Cardiac muscle cell (in vitro differentiated cells and primary cell): ENCODE measurements at regions not wholly inside any gene's neighbourhood (a gene's known extent, or its start where the extent isn't known, plus 50 kb on each side); places are given as distances from the start of the nearest gene placed in this dataset.
A peak's percentile ranks its signal among the peaks of the same experiment; 100 is the strongest.

ENCODE experiments used
- DNase-seq, 2 donors: peaks; one replicate each; pipeline versions ENCODE4 v3.0.0 to v3.0.0-alpha.2; 2010 to 2017; ENCODE audit warnings: low read depth in 1 of 2, low spot score in 1 of 2
- H3K27ac ChIP-seq: fragments of 200-600 bp; sonication (generic); 2 replicates; pipeline ENCODE4 v1.5.1; 2016
- H3K27me3 ChIP-seq: fragments of 200-600 bp; sonication (generic); 2 replicates; pipeline ENCODE4 v1.6.0; 2016; ENCODE audit warnings: control low read depth
- H3K36me3 ChIP-seq: fragments of 200-600 bp; sonication (generic); 2 replicates; pipeline ENCODE4 v1.5.1; 2016; ENCODE audit warnings: control low read depth
- H3K4me1 ChIP-seq: fragments of 200-600 bp; sonication (generic); 2 replicates; pipeline ENCODE4 v1.8.1; 2017; ENCODE audit warnings: low read depth, mild to moderate bottlenecking, mixed run types
- H3K4me3 ChIP-seq: fragments of 200-600 bp; sonication (generic); 2 replicates; pipeline ENCODE4 v1.5.1; 2016; ENCODE audit warnings: mild to moderate bottlenecking
- H3K9me3 ChIP-seq: fragments of 200-600 bp; sonication (generic); 2 replicates; pipeline ENCODE4 v1.5.1; 2017; ENCODE audit warnings: low read depth, mild to moderate bottlenecking, control low read depth
- CTCF ChIP-seq: IDR thresholded peaks from 2 replicates; pipeline ENCODE4 v1.5.1; 2012; ENCODE audit warnings: low read depth, mild to moderate bottlenecking, low read length

- no peaks in the 10 kb centered on the region for H3K27me3 ChIP-seq
- no peak for TF ChIP-seq CTCF
These were observed 620.3 kb upstream of the CCDC54 start for GRCh38 chr3:106756901-106757300.

GRCh38 chr3:106758459-106758858 lies 618.8 kb upstream of the CCDC54 start:
- no peak for DNase-seq
- no peaks in the 10 kb centered on the region for H3K4me1 ChIP-seq
- no peak overlapping the region for H3K4me3 ChIP-seq
- TF ChIP-seq CTCF = no peak
- no peaks in the 10 kb centered on the region for H3K9me3 ChIP-seq
- H3K27me3 ChIP-seq = no peaks in the 10 kb centered on the region
- no peaks in the 10 kb centered on the region for H3K36me3 ChIP-seq
- H3K27ac ChIP-seq = no peak overlapping the region

More at GRCh38 chr3:106756901-106757300, 620.3 kb upstream of the CCDC54 start:
- no peaks in the 10 kb centered on the region for H3K9me3 ChIP-seq
- H3K4me1 ChIP-seq = no peaks in the 10 kb centered on the region
- no peak for DNase-seq
- H3K4me3 ChIP-seq = no peak overlapping the region
- H3K27ac ChIP-seq = no peak overlapping the region
- H3K36me3 ChIP-seq = no peaks in the 10 kb centered on the region

- Histone ChIP-seq H3K4me3 (no peak overlapping the region), H3K4me1 (no peaks in the 10 kb centered on the region), H3K27me3 (no peaks in the 10 kb centered on the region), H3K9me3 (no peaks in the 10 kb centered on the region), H3K27ac (no peak overlapping the region), H3K36me3 (no peaks in the 10 kb centered on the region)
- no peak for TF ChIP-seq CTCF
- DNase-seq = peak in 1 of 2 donors; percentile 39
These were observed 617.5 kb upstream of the CCDC54 start for GRCh38 chr3:106759731-106760130.

- no peak overlapping the region for H3K27ac ChIP-seq
- no peaks in the 10 kb centered on the region for H3K27me3 ChIP-seq
- DNase-seq = peak in 1 of 2 donors; percentile 93
- TF ChIP-seq CTCF = no peak
- no peaks in the 10 kb centered on the region for H3K4me1 ChIP-seq
- H3K36me3 ChIP-seq = no peaks in the 10 kb centered on the region
- H3K4me3 ChIP-seq = no peak overlapping the region
- H3K9me3 ChIP-seq = no peaks in the 10 kb centered on the region
These were observed 611.9 kb upstream of the CCDC54 start for GRCh38 chr3:106765342-106765741.

- no peak for DNase-seq
- Histone ChIP-seq H3K4me3 (no peak overlapping the region), H3K27me3 (no peaks in the 10 kb centered on the region), H3K9me3 (no peaks in the 10 kb centered on the region), H3K4me1 (no peaks in the 10 kb centered on the region), H3K36me3 (no peaks in the 10 kb centered on the region), H3K27ac (no peak overlapping the region)
- TF ChIP-seq CTCF = no peak
These were observed 608.2 kb upstream of the CCDC54 start for GRCh38 chr3:106768941-106769480.

GRCh38 chr3:106773795-106774194 lies 603.4 kb upstream of the CCDC54 start:
- Histone ChIP-seq H3K27ac (no peak overlapping the region), H3K4me3 (no peak overlapping the region), H3K4me1 (no peaks in the 10 kb centered on the region), H3K36me3 (no peaks in the 10 kb centered on the region), H3K27me3 (no peaks in the 10 kb centered on the region), H3K9me3 (no peaks in the 10 kb centered on the region)
- no peak for DNase-seq
- no peak for TF ChIP-seq CTCF
